H1 (cell line): ENCODE measurements at regions not wholly inside any gene's neighbourhood (a gene's known extent, or its start where the extent isn't known, plus 50 kb on each side); places are given as distances from the start of the nearest gene placed in this dataset.

Experiments
- CTCF ChIA-PET: fragments of 300-600 bp; sonication (Branson Sonifier 250); formaldehyde crosslinking; loops from one replicate; lab custom pipeline; 2021; ENCODE audit not compliant: partially characterized antibody; lab: Charles Lee
- POLR2A ChIA-PET: fragments of 300-600 bp; sonication (Branson Sonifier 250); formaldehyde crosslinking; loops from one replicate; lab custom pipeline; 2021; ENCODE audit warnings: inconsistent platforms; ENCODE audit not compliant: partially characterized antibody; lab: Charles Lee
- DNase-seq, 2 experiments: peaks; one replicate each; pipeline versions ENCODE4 v3.0.0 to v3.0.0-alpha.2; 2010 to 2022; ENCODE audit warnings: low spot score in 2 of 2, low read depth in 1 of 2, mixed read lengths in 1 of 2
- FAIRE-seq: peaks from 2 replicates; lab custom pipeline; 2011; peaks lifted over from hg19 to GRCh38; lab: Jason Lieb, UNC
- H2AFZ ChIP-seq: 2 replicates; pipeline ENCODE4 v1.8.1; 2012; ENCODE audit warnings: low read length, inconsistent platforms
- H2AK5ac ChIP-seq: 2 replicates; pipeline ENCODE4 v1.6.1; 2013; ENCODE audit warnings: low read depth, low read length
- H2BK120ac ChIP-seq: replicated peaks from 2 replicates; pipeline ENCODE3; 2013; ENCODE audit warnings: low read depth, low read length, inconsistent platforms
- H2BK12ac ChIP-seq: 2 replicates; pipeline ENCODE4 v1.6.1; 2013; ENCODE audit warnings: low read depth, low read length
- H2BK15ac ChIP-seq: 2 replicates; pipeline ENCODE4 v1.6.1; 2013; ENCODE audit warnings: low read length
- H2BK20ac ChIP-seq: 2 replicates; pipeline ENCODE4 v1.6.1; 2013; ENCODE audit warnings: low read length
- H2BK5ac ChIP-seq: 2 replicates; pipeline ENCODE4 v1.6.1; 2013; ENCODE audit warnings: low read depth, low read length
- H3K14ac ChIP-seq: 2 replicates; pipeline ENCODE4 v1.6.1; 2013; ENCODE audit warnings: inconsistent platforms; ENCODE audit not compliant: insufficient read length
- H3K18ac ChIP-seq: 2 replicates; pipeline ENCODE4 v1.6.1; 2013; ENCODE audit warnings: low read length; ENCODE audit errors: extremely low read depth
- H3K23ac ChIP-seq: 2 replicates; pipeline ENCODE4 v1.6.1; 2013; ENCODE audit warnings: inconsistent platforms; ENCODE audit not compliant: insufficient read length
- H3K23me2 ChIP-seq: 2 replicates; pipeline ENCODE4 v1.6.1; 2013; ENCODE audit warnings: low read depth, low read length
- H3K27ac ChIP-seq: 2 replicates; pipeline ENCODE4 v1.6.1; 2011; ENCODE audit warnings: low read depth, low read length, inconsistent platforms
- H3K27me3 ChIP-seq, 4 experiments: replicated peaks in 1 of 4; 1 replicate in 1 of 4; 2 replicates in 3 of 4; pipeline versions ENCODE4 v1.6.1 to v1.8.1; 2011 to 2013; ENCODE audit warnings: low read length in 3 of 4, mild to moderate bottlenecking in 3 of 4, inconsistent platforms in 2 of 4, mixed read lengths in 2 of 4, moderate library complexity in 1 of 4; ENCODE audit not compliant: control insufficient read depth in 3 of 4, insufficient read depth in 3 of 4; ENCODE audit errors: extremely low read depth in 1 of 4
- H3K36me3 ChIP-seq, 4 experiments: 2 replicates each; pipeline versions ENCODE4 v1.6.1 to v1.8.1; 2011 to 2013; ENCODE audit warnings: mild to moderate bottlenecking in 4 of 4, low read length in 3 of 4, moderate library complexity in 2 of 4, control low read depth in 1 of 4, inconsistent platforms in 1 of 4; ENCODE audit not compliant: insufficient read depth in 4 of 4, control insufficient read depth in 2 of 4
- H3K4ac ChIP-seq: replicated peaks from 2 replicates; pipeline ENCODE3; 2013; ENCODE audit warnings: low read length, low read depth, mixed read lengths, inconsistent platforms; ENCODE audit not compliant: insufficient read length
- H3K4me1 ChIP-seq, 4 experiments: replicated peaks in 1 of 4; 1 replicate in 1 of 4; 2 replicates in 3 of 4; pipeline versions ENCODE4 v1.6.1 to v1.8.1; 2011 to 2013; ENCODE audit warnings: low read length in 3 of 4, inconsistent platforms in 2 of 4, mixed read lengths in 1 of 4; ENCODE audit not compliant: insufficient read depth in 4 of 4, control insufficient read depth in 3 of 4
- H3K4me2 ChIP-seq, 2 experiments: 2 replicates each; pipeline versions ENCODE4 v1.6.1 to v1.8.1; 2011 to 2013; ENCODE audit warnings: low read depth in 2 of 2, low read length in 2 of 2, control low read depth in 1 of 2, inconsistent platforms in 1 of 2, mild to moderate bottlenecking in 1 of 2; ENCODE audit not compliant: insufficient read depth in 1 of 2
- H3K4me3 ChIP-seq, 4 experiments: fragments of 200-600, 300-600 bp in 1 of 4; sonication (generic), shearing (Covaris generic), sonication (Bioruptor Twin) in 1 of 4; 2 replicates each; pipeline versions ENCODE4 v1.5.1 to v1.8.1; 2011 to 2016; ENCODE audit warnings: low read length in 4 of 4, low read depth in 3 of 4, control low read depth in 2 of 4, inconsistent platforms in 2 of 4, mild to moderate bottlenecking in 2 of 4, mixed read lengths in 1 of 4, moderate library complexity in 1 of 4; ENCODE audit not compliant: insufficient read depth in 2 of 4; ENCODE audit errors: extremely low read depth in 1 of 4
- H3K56ac ChIP-seq: replicated peaks from 2 replicates; pipeline ENCODE3; 2013; ENCODE audit warnings: low read depth, mild to moderate bottlenecking, mixed read lengths, low read length, inconsistent platforms; ENCODE audit not compliant: insufficient read length
- H3K79me1 ChIP-seq: 2 replicates; pipeline ENCODE4 v1.6.1; 2013; ENCODE audit warnings: low read depth, low read length, control low read depth
- H3K79me2 ChIP-seq, 2 experiments: 2 replicates each; pipeline versions ENCODE4 v1.6.1 to v1.8.1; 2012 to 2013; ENCODE audit warnings: low read length in 2 of 2, mild to moderate bottlenecking in 2 of 2, inconsistent platforms in 1 of 2; ENCODE audit not compliant: insufficient read depth in 2 of 2, control insufficient read depth in 1 of 2
- H3K9ac ChIP-seq, 4 experiments: replicated peaks in 1 of 4; 1 replicate in 1 of 4; 2 replicates in 3 of 4; pipeline versions ENCODE4 v1.6.1 to v1.8.1; 2011 to 2013; ENCODE audit warnings: low read depth in 3 of 4, low read length in 3 of 4, control low read depth in 2 of 4, mild to moderate bottlenecking in 2 of 4, moderate library complexity in 2 of 4, inconsistent platforms in 1 of 4; ENCODE audit errors: extremely low read depth in 1 of 4
- H3K9me3 ChIP-seq, 2 experiments: 2 replicates each; pipeline versions ENCODE4 v1.6.1 to v1.8.1; 2012 to 2013; ENCODE audit warnings: mild to moderate bottlenecking in 2 of 2, moderate library complexity in 2 of 2, control low read depth in 1 of 2, inconsistent platforms in 1 of 2, low read depth in 1 of 2, low read length in 1 of 2, mixed read lengths in 1 of 2; ENCODE audit not compliant: insufficient read depth in 2 of 2
- H4K20me1 ChIP-seq, 2 experiments: replicated peaks in 1 of 2; 2 replicates each; pipeline versions ENCODE3 to v1.8.1; 2011 to 2013; ENCODE audit warnings: inconsistent platforms in 2 of 2, low read length in 2 of 2, mild to moderate bottlenecking in 1 of 2; ENCODE audit not compliant: insufficient read depth in 2 of 2, control insufficient read depth in 1 of 2
- H4K5ac ChIP-seq: 2 replicates; pipeline ENCODE4 v1.6.1; 2013; ENCODE audit warnings: low read length, low read depth, mixed read lengths, inconsistent platforms; ENCODE audit not compliant: insufficient read length
- H4K8ac ChIP-seq: 2 replicates; pipeline ENCODE4 v1.8.0; 2013; ENCODE audit warnings: mild to moderate bottlenecking, moderate library complexity, low read length, inconsistent platforms; ENCODE audit not compliant: insufficient read depth; ENCODE audit errors: extremely low read depth
- H4K91ac ChIP-seq: replicated peaks from 2 replicates; pipeline ENCODE3; 2013; ENCODE audit warnings: low read length, mixed read lengths, inconsistent platforms; ENCODE audit not compliant: insufficient read length
- ASH2L ChIP-seq: fragments of 200-600, 300-600 bp; sonication (generic); IDR thresholded peaks from one replicate; pipeline ENCODE4 v1.7.1; 2017; ENCODE audit warnings: low read length
- CHD2 ChIP-seq: IDR thresholded peaks from 2 replicates; pipeline ENCODE4 v1.6.1; 2012; ENCODE audit warnings: low read length, improper control_type of control experiment
- KDM4A ChIP-seq: IDR thresholded peaks from one replicate; pipeline ENCODE4 v1.7.1; 2012; ENCODE audit warnings: low read depth, mild to moderate bottlenecking, moderate library complexity, low read length, inconsistent platforms; ENCODE audit not compliant: severe bottlenecking
- MAFK ChIP-seq: IDR thresholded peaks from 2 replicates; pipeline ENCODE4 v1.6.1; 2012; ENCODE audit warnings: low read depth, mild to moderate bottlenecking, improper control_type of control experiment, low read length
- POU5F1 ChIP-seq: IDR thresholded peaks from 2 replicates; pipeline ENCODE4 v1.6.1; 2011; ENCODE audit warnings: low read depth, mild to moderate bottlenecking, low read length, moderate library complexity
- RXRA ChIP-seq: IDR thresholded peaks from 2 replicates; pipeline ENCODE4 v1.6.1; 2011; ENCODE audit warnings: low read depth, mild to moderate bottlenecking, low read length, moderate library complexity; ENCODE audit not compliant: insufficient read depth
- SP2 ChIP-seq: IDR thresholded peaks from 2 replicates; pipeline ENCODE4 v1.6.1; 2012; ENCODE audit warnings: mild to moderate bottlenecking, low read length, inconsistent platforms
- TAF7 ChIP-seq: optimal IDR thresholded peaks from 2 replicates; pipeline ENCODE3; 2011; ENCODE audit warnings: low read depth, mild to moderate bottlenecking, inconsistent platforms, low read length, moderate library complexity, borderline replicate concordance
- WGBS, 2 experiments: shearing (Covaris generic) in 1 of 2; methylation state at CpG; one replicate each; pipeline versions ENCODE4 v1.1.6 to v1.1.7; 2013 to 2015; ENCODE audit warnings: low lambda C conversion rate in 2 of 2, mixed read lengths in 2 of 2, inconsistent platforms in 1 of 2, low coverage in 1 of 2, missing lambda C conversion rate in 1 of 2; ENCODE audit not compliant: insufficient replicate concordance in 2 of 2, insufficient coverage in 1 of 2, insufficient read length in 1 of 2; ENCODE audit errors: extremely low coverage in 1 of 2, missing lambda C conversion rate in 1 of 2; 5-methylcytosine and 5-hydroxymethylcytosine counted together
- TF ChIP-seq, protein P1 (sequence below): IDR thresholded peaks from 2 replicates; pipeline ENCODE4 v1.6.1; 2012; ENCODE audit warnings: low read length, inconsistent platforms
- TF ChIP-seq, protein P2 (sequence below), 3 experiments: IDR thresholded peaks; 1 replicate in 2 of 3; 2 replicates in 1 of 3; pipeline versions ENCODE4 v1.5.1 to v1.6.1; 2011; ENCODE audit warnings: low read length in 3 of 3, mild to moderate bottlenecking in 3 of 3, inconsistent platforms in 2 of 3, low read depth in 1 of 3, moderate library complexity in 1 of 3; ENCODE audit not compliant: insufficient read depth in 1 of 3; ENCODE audit errors: control extremely low read depth in 1 of 3

GRCh38 chr5:23028445-23029021 lies 175.4 kb upstream of the CDH12 start:
- Histone ChIP-seq H3K27me3 (no peaks in the 10 kb centered on the region), H3K4ac (no peak overlapping the region), H3K14ac (no peak overlapping the region), H3K4me2 (no peak overlapping the region), H3K4me3 (no peak overlapping the region), H3K4me1 (no peaks in the 10 kb centered on the region), H2BK20ac (no peak overlapping the region), H4K5ac (no peak overlapping the region), H2BK120ac (no peak overlapping the region), H3K18ac (no peak overlapping the region), H2AK5ac (no peak overlapping the region), H3K9me3 (no peaks in the 10 kb centered on the region), H4K8ac (no peak overlapping the region), H3K79me1 (no peaks in the 10 kb centered on the region), H4K20me1 (no peaks in the 10 kb centered on the region), H3K36me3 (no peaks in the 10 kb centered on the region), H3K9ac (peak overlapping the region in 1 of 4 experiments; percentile 34; a peak in 1 of 7 replicates), H2AFZ (no peak overlapping the region), H4K91ac (no peak overlapping the region), H3K23ac (no peak overlapping the region), H3K79me2 (no peaks in the 10 kb centered on the region), H2BK12ac (no peak overlapping the region), H2BK5ac (no peak overlapping the region), H2BK15ac (no peak overlapping the region), H3K56ac (no peak overlapping the region), H3K27ac (no peak overlapping the region), H3K23me2 (no peaks in the 10 kb centered on the region)
- FAIRE-seq (no peak), DNase-seq (no peak)
- CTCF ChIA-PET = no interaction called here
- 93% methylated on average over 3 of the region's 3 CpGs; no CpG with 5 or more reads in 1 of the 2 experiments for WGBS, 2 experiments
- POLR2A ChIA-PET = no interaction called here
- TF ChIP-seq RXRA (no peak), SP2 (no peak), MAFK (no peak), POU5F1 (no peak), TAF7 (no peak), CHD2 (no peak), KDM4A (no peak), ASH2L (no peak)
- TF ChIP-seq, protein P1, sequence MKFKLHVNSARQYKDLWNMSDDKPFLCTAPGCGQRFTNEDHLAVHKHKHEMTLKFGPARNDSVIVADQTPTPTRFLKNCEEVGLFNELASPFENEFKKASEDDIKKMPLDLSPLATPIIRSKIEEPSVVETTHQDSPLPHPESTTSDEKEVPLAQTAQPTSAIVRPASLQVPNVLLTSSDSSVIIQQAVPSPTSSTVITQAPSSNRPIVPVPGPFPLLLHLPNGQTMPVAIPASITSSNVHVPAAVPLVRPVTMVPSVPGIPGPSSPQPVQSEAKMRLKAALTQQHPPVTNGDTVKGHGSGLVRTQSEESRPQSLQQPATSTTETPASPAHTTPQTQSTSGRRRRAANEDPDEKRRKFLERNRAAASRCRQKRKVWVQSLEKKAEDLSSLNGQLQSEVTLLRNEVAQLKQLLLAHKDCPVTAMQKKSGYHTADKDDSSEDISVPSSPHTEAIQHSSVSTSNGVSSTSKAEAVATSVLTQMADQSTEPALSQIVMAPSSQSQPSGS = no peak
- TF ChIP-seq, protein P2, sequence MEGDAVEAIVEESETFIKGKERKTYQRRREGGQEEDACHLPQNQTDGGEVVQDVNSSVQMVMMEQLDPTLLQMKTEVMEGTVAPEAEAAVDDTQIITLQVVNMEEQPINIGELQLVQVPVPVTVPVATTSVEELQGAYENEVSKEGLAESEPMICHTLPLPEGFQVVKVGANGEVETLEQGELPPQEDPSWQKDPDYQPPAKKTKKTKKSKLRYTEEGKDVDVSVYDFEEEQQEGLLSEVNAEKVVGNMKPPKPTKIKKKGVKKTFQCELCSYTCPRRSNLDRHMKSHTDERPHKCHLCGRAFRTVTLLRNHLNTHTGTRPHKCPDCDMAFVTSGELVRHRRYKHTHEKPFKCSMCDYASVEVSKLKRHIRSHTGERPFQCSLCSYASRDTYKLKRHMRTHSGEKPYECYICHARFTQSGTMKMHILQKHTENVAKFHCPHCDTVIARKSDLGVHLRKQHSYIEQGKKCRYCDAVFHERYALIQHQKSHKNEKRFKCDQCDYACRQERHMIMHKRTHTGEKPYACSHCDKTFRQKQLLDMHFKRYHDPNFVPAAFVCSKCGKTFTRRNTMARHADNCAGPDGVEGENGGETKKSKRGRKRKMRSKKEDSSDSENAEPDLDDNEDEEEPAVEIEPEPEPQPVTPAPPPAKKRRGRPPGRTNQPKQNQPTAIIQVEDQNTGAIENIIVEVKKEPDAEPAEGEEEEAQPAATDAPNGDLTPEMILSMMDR (IDR thresholded peaks at IDR 0.05; ENCODE audit: control extremely low read depth in 1 of 3, insufficient read depth in 1 of 3, low read depth in 1 of 3, low read length in 3 of 3) = no peak
